B cell (primary cell): ENCODE measurements at regions not wholly inside any gene's neighbourhood (a gene's known extent, or its start where the extent isn't known, plus 50 kb on each side); places are given as distances from the start of the nearest gene placed in this dataset.

ENCODE experiments used
- ATAC-seq: fragments of 200-7000 bp; cut with Tn5 transposase; one replicate; pipeline ENCODE4 v1.10.0; 2021; ENCODE audit warnings: low read depth, mild to moderate bottlenecking, moderate number of reproducible peaks, moderate library complexity
- CTCF ChIA-PET: fragments of 350-600 bp; sonication (Branson Sonifier 250); formaldehyde crosslinking; loops from one replicate; lab custom pipeline; 2021; ENCODE audit warnings: antibody characterized with exemption, inconsistent platforms; lab: Charles Lee
- POLR2A ChIA-PET: fragments of 350-600 bp; sonication (Branson Sonifier 250); formaldehyde crosslinking; loops from one replicate; lab custom pipeline; 2021; ENCODE audit warnings: antibody characterized with exemption; lab: Charles Lee
- DNase-seq: peaks from one replicate; pipeline ENCODE4 v3.0.0; 2013
- H2AFZ ChIP-seq: 2 replicates; pipeline ENCODE4 v1.6.1; 2012; ENCODE audit warnings: mild to moderate bottlenecking, low read depth, low read length; ENCODE audit not compliant: insufficient read depth, poor library complexity, severe bottlenecking
- H3K27ac ChIP-seq, 2 donors: 1 replicate in 1 of 2; 2 replicates in 1 of 2; pipeline ENCODE4 v1.5.1; 2012 to 2013; ENCODE audit warnings: low read length in 2 of 2, mild to moderate bottlenecking in 2 of 2, moderate library complexity in 1 of 2
- H3K27me3 ChIP-seq, 4 experiments: fragments of 200-600 bp in 1 of 4; sonication (generic) in 1 of 4; replicated peaks in 1 of 4; 1 replicate in 2 of 4; 2 replicates in 2 of 4; pipeline versions ENCODE4 v1.6.1 to v1.7.0; 2013 to 2016; ENCODE audit warnings: low read length in 3 of 4, mild to moderate bottlenecking in 2 of 4, mixed read lengths in 1 of 4, moderate library complexity in 1 of 4; ENCODE audit not compliant: insufficient read depth in 4 of 4, control insufficient read depth in 3 of 4; ENCODE audit errors: control extremely low read depth in 1 of 4
- H3K36me3 ChIP-seq, 2 experiments: replicated peaks in 1 of 2; 1 replicate in 1 of 2; 2 replicates in 1 of 2; pipeline versions ENCODE4 v1.6.1 to v1.7.1; 2013; ENCODE audit warnings: low read length in 1 of 2; ENCODE audit not compliant: insufficient read depth in 2 of 2, control insufficient read depth in 1 of 2; ENCODE audit errors: control extremely low read depth in 1 of 2, extremely low read depth in 1 of 2
- H3K4me1 ChIP-seq, 2 donors: fragments of 200-600 bp in 1 of 2; sonication (generic) in 1 of 2; 1 replicate in 1 of 2; 2 replicates in 1 of 2; pipeline versions ENCODE4 v1.5.1 to v1.6.1; 2013 to 2017; ENCODE audit warnings: low read length in 2 of 2; ENCODE audit not compliant: control insufficient read depth in 2 of 2, insufficient read depth in 2 of 2
- H3K4me2 ChIP-seq: replicated peaks from 2 replicates; pipeline ENCODE3; 2012; ENCODE audit warnings: mild to moderate bottlenecking, low read depth, low read length; ENCODE audit not compliant: poor library complexity, severe bottlenecking
- H3K4me3 ChIP-seq, 5 experiments: fragments of 200-600 bp in 1 of 5; sonication (generic) in 1 of 5; 1 replicate in 3 of 5; 2 replicates in 2 of 5; pipeline versions ENCODE4 v1.5.1 to v1.7.0; 2011 to 2016; ENCODE audit warnings: low read length in 4 of 5, mild to moderate bottlenecking in 4 of 5, low read depth in 2 of 5, control low read depth in 1 of 5, moderate library complexity in 1 of 5; ENCODE audit not compliant: insufficient read depth in 1 of 5; ENCODE audit errors: control extremely low read depth in 1 of 5, extremely low read depth in 1 of 5
- H3K79me2 ChIP-seq: fragments of 200-600 bp; sonication (generic); one replicate; pipeline ENCODE4 v1.6.0; 2016; ENCODE audit warnings: low read length; ENCODE audit not compliant: control insufficient read depth, insufficient read depth
- H3K9ac ChIP-seq: fragments of 200-600 bp; sonication (generic); 2 replicates; pipeline ENCODE4 v1.6.1; 2017; ENCODE audit warnings: mild to moderate bottlenecking, low read length, moderate library complexity
- H3K9me3 ChIP-seq, 3 donors: one replicate each; pipeline versions ENCODE4 v1.6.1 to v1.7.1; 2013; ENCODE audit warnings: low read length in 2 of 3; ENCODE audit not compliant: control insufficient read depth in 2 of 3, insufficient read depth in 1 of 3; ENCODE audit errors: control extremely low read depth in 1 of 3
- H4K20me1 ChIP-seq: 2 replicates; pipeline ENCODE4 v1.6.0; 2012; ENCODE audit warnings: mild to moderate bottlenecking, low read length; ENCODE audit not compliant: insufficient read depth, control insufficient read depth, poor library complexity, severe bottlenecking
- H3K27ac Mint-ChIP-seq: one replicate; pipeline ENCODE4 v1.8.0; 2021; ENCODE audit warnings: mixed read lengths
- H3K27me3 Mint-ChIP-seq: one replicate; pipeline ENCODE4 v1.8.0; 2021; ENCODE audit warnings: mixed read lengths
- H3K4me1 Mint-ChIP-seq: one replicate; pipeline ENCODE4 v1.8.0; 2021; ENCODE audit warnings: mixed read lengths
- H3K4me3 Mint-ChIP-seq: one replicate; pipeline ENCODE4 v1.8.0; 2021; ENCODE audit warnings: mixed read lengths
- H3K9me3 Mint-ChIP-seq: one replicate; pipeline ENCODE4 v1.8.0; 2022; ENCODE audit warnings: mixed read lengths; ENCODE audit not compliant: insufficient read depth
- EZH2 ChIP-seq: IDR thresholded peaks from 2 replicates; pipeline ENCODE4 v1.6.1; 2012; ENCODE audit warnings: borderline replicate concordance, low read depth, mild to moderate bottlenecking, moderate library complexity, low read length; ENCODE audit not compliant: insufficient read depth, poor library complexity, severe bottlenecking
- WGBS: methylation state at CpG from one replicate; pipeline ENCODE4 v1.1.5; 2013; ENCODE audit warnings: missing lambda C conversion rate; ENCODE audit not compliant: insufficient coverage; 5-methylcytosine and 5-hydroxymethylcytosine counted together
- intact Hi-C: fragments of 100-400 bp; cut with micrococcal nuclease; formaldehyde crosslinking; loops from one replicate; pipeline ENCODE4 v1.10.0; 2022
- TF ChIP-seq, protein P1 (sequence below): fragments of 200-600 bp; IDR thresholded peaks from one replicate; pipeline ENCODE4 v1.8.0; 2022; ENCODE audit warnings: antibody characterized with exemption, mild to moderate bottlenecking

DNA sequence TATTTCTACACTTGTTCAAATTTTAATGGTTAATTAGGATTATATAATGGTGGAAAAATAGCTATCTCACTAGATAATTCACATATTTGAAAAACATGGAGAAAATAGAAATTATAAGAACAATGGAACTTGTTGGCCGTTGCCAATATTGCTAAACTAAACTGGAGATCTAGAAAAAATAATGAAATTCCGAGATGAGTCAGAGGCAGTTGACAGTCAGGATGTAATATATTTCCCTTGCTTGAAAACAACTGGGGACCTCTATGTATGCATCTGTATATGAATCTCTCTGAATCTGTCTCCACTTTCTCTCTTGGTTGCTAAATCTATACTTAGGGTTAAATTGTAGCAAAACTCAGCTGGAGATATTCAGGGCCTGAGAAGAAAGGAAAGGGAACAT lies 1108.2 kb upstream of the GJE1 start:
- ChIA-PET CTCF (no interaction called here), POLR2A (no interaction called here)
- Histone ChIP-seq H3K4me3 (no peak overlapping the region), H3K4me1 (no peaks in the 10 kb centered on the region), H3K27ac (no peak overlapping the region), H3K4me2 (no peak overlapping the region), H3K27me3 (no peaks in the 10 kb centered on the region), H3K36me3 (no peaks in the 10 kb centered on the region), H3K9ac (no peak overlapping the region), H3K9me3 (peaks cover 0 to 1% (median 0%) of the 10 kb centered on the region in 3 donors), H4K20me1 (no peaks in the 10 kb centered on the region), H2AFZ (no peak overlapping the region), H3K79me2 (no peaks in the 10 kb centered on the region)
- Mint-ChIP-seq H3K27me3 (no peaks in the 10 kb centered on the region), H3K4me3 (no peak overlapping the region), H3K4me1 (no peaks in the 10 kb centered on the region), H3K9me3 (peaks cover 4% of the 10 kb centered on the region), H3K27ac (no peak overlapping the region)
- DNase-seq (no peak), ATAC-seq (no peak)
- TF ChIP-seq, protein P1, sequence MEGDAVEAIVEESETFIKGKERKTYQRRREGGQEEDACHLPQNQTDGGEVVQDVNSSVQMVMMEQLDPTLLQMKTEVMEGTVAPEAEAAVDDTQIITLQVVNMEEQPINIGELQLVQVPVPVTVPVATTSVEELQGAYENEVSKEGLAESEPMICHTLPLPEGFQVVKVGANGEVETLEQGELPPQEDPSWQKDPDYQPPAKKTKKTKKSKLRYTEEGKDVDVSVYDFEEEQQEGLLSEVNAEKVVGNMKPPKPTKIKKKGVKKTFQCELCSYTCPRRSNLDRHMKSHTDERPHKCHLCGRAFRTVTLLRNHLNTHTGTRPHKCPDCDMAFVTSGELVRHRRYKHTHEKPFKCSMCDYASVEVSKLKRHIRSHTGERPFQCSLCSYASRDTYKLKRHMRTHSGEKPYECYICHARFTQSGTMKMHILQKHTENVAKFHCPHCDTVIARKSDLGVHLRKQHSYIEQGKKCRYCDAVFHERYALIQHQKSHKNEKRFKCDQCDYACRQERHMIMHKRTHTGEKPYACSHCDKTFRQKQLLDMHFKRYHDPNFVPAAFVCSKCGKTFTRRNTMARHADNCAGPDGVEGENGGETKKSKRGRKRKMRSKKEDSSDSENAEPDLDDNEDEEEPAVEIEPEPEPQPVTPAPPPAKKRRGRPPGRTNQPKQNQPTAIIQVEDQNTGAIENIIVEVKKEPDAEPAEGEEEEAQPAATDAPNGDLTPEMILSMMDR = no peak
- no peak for TF ChIP-seq EZH2
- 83% methylated on average over 1 of the region's 2 CpGs for WGBS
- intact Hi-C loops = no loop called here

DNA sequence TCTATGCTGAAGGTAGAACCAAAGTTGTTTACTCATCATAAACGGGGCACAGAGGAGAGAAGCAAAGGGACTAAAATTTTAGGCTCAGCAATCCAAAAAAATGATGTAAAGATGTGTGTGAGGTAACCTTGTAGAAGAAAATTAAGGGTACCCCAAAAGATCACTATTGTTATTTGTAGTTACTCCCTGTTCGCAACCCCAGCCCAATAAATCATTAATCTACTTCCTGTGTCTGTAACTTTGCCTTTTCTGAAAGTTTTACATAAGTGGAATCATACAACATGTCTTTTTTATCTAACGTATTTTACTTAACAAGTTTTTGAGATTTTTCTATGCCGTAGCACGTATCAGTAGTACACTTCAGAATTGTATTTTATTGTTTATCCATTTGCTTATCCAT lies 1114.8 kb upstream of the GJE1 start:
- H3K4me3 ChIP-seq = no peak overlapping the region
- CTCF ChIA-PET = no interaction called here
- no peaks in the 10 kb centered on the region for H3K36me3 ChIP-seq
- no CpG with 5 or more reads among the region's 5 CpGs for WGBS
- no peaks in the 10 kb centered on the region for H4K20me1 ChIP-seq
- no peaks in the 10 kb centered on the region for H3K4me1 ChIP-seq
- no peak for DNase-seq
- Mint-ChIP-seq H3K27ac (no peak overlapping the region), H3K4me1 (no peaks in the 10 kb centered on the region), H3K27me3 (no peaks in the 10 kb centered on the region), H3K4me3 (no peak overlapping the region), H3K9me3 (peaks cover 4% of the 10 kb centered on the region)
- no peak overlapping the region for H3K27ac ChIP-seq
- H2AFZ ChIP-seq = no peak overlapping the region
- no peak overlapping the region for H3K9ac ChIP-seq
- TF ChIP-seq EZH2 = no peak
- TF ChIP-seq, protein P1 = no peak
- H3K79me2 ChIP-seq = no peaks in the 10 kb centered on the region
- H3K9me3 ChIP-seq = no peaks in the 10 kb centered on the region
- no peak for ATAC-seq
- H3K27me3 ChIP-seq = no peaks in the 10 kb centered on the region
- POLR2A ChIA-PET = no interaction called here
- no peak overlapping the region for H3K4me2 ChIP-seq
- intact Hi-C loops = no loop called here
